Activated T-helper 1 cell treated with anti-CD3 and anti-CD28 coated beads, Interleukin-12 subunit alpha, Interleukin-12 subunit beta, Interleukin-2, Interleukin-4 antibody, amounts not matched to agents 30 ng/mL and 10 ng/mL and 1 ng/mL, durations not matched to agents 14 hours and 24 hours and 36 hours (primary cell): ENCODE measurements at regions not wholly inside any gene's neighbourhood (a gene's known extent, or its start where the extent isn't known, plus 50 kb on each side); places are given as distances from the start of the nearest gene placed in this dataset.
"Not testable (repeated sequence)": the region's sequence is repeated elsewhere in the genome, so short reads cannot be mapped to it uniquely, and the experiment has no call there.

Experiments
- DNase-seq: peaks from one replicate; pipeline ENCODE4 v3.0.0; 2021; ENCODE audit warnings: low spot score
- H3K27ac Mint-ChIP-seq: one replicate; pipeline ENCODE4 v1.8.0; 2021; ENCODE audit warnings: mild to moderate bottlenecking, mixed read lengths
- H3K27me3 Mint-ChIP-seq: one replicate; pipeline ENCODE4 v1.8.0; 2022; ENCODE audit warnings: mild to moderate bottlenecking, moderate library complexity, mixed read lengths; ENCODE audit not compliant: insufficient read depth
- H3K36me3 Mint-ChIP-seq: one replicate; pipeline ENCODE4 v1.8.0; 2021; ENCODE audit warnings: low read depth, mixed read lengths
- H3K4me1 Mint-ChIP-seq: one replicate; pipeline ENCODE4 v1.8.0; 2021; ENCODE audit warnings: low read depth, mixed read lengths
- H3K4me3 Mint-ChIP-seq: one replicate; pipeline ENCODE4 v1.8.0; 2021; ENCODE audit warnings: mild to moderate bottlenecking, moderate library complexity, mixed read lengths
- H3K9me3 Mint-ChIP-seq: one replicate; pipeline ENCODE4 v1.8.0; 2021; ENCODE audit warnings: mixed read lengths
- intact Hi-C: fragments of 100-400 bp; cut with micrococcal nuclease; formaldehyde crosslinking; loops from one replicate; pipeline ENCODE4 v1.15.1; 2024

GRCh38 chr13:48816700-48817099 is 159.0 kb upstream of the FNDC3A start:
- DNase-seq: no peak
- H3K36me3 Mint-ChIP-seq: no peaks in the 10 kb centered on the region
- peaks cover 3% of the 10 kb centered on the region for H3K9me3 Mint-ChIP-seq
- H3K4me3 Mint-ChIP-seq: no peak overlapping the region
- H3K4me1 Mint-ChIP-seq: peaks cover 13% of the 10 kb centered on the region
- intact Hi-C loops: no loop called here
- H3K27me3 Mint-ChIP-seq: peaks cover 8% of the 10 kb centered on the region
- no peak overlapping the region for H3K27ac Mint-ChIP-seq

DNA sequence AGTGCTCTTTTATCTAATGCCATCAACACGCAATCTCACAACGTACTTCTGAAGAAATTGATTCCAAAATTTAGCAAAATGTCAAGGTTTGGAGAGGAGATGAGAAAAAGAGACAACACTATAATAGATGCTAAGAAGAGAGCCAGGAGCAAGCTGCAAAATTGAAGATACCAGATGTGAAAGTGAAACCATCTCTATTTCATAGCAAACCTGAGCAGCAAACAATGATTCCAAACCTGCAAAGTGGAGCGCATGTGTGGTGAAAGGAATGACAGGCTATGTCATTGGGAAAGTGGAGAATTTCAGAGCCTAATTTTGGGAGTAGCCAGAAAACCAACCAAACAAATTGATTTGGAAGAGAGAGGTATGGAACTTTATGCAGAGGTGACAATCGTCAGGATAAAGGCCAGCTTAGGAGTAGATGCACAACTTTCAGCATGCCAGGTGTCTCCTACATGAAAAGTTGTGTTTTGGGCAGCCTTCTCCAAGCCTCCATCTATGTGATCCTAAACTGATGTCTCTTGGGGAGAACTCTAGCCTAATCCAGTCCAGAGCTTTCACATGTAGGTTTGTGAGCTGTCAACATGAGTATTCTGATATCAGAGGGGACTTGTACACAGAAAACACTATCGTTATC is 158.4 kb upstream of the FNDC3A start:
- peak overlapping the region; percentile 1 for H3K4me3 Mint-ChIP-seq
- no peaks in the 10 kb centered on the region for H3K36me3 Mint-ChIP-seq
- no peak overlapping the region for H3K27ac Mint-ChIP-seq
- H3K9me3 Mint-ChIP-seq: peaks cover 3% of the 10 kb centered on the region
- peaks cover 11% of the 10 kb centered on the region for H3K27me3 Mint-ChIP-seq
- DNase-seq: no peak
- intact Hi-C loops: no loop called here
- H3K4me1 Mint-ChIP-seq: peaks cover 13% of the 10 kb centered on the region

- intact Hi-C loops: no loop called here
- Mint-ChIP-seq H3K4me1 (peaks cover 13% of the 10 kb centered on the region), H3K36me3 (no peaks in the 10 kb centered on the region), H3K4me3 (no peak overlapping the region), H3K27me3 (peaks cover 7% of the 10 kb centered on the region), H3K27ac (no peak overlapping the region), H3K9me3 (no peaks in the 10 kb centered on the region)
- no peak for DNase-seq
These were observed 157.0 kb upstream of the FNDC3A start for GRCh38 chr13:48818495-48819356.

GRCh38 chr13:48819376-48819775 is 156.3 kb upstream of the FNDC3A start:
- Mint-ChIP-seq H3K9me3 (no peaks in the 10 kb centered on the region), H3K27ac (no peak overlapping the region)
- intact Hi-C loops: no loop called here

GRCh38 chr13:48819899-48820298 is 155.8 kb upstream of the FNDC3A start:
- peaks cover 13% of the 10 kb centered on the region for H3K4me1 Mint-ChIP-seq
- intact Hi-C loops: no loop called here
- DNase-seq: no peak
- no peaks in the 10 kb centered on the region for H3K9me3 Mint-ChIP-seq
- peaks cover 7% of the 10 kb centered on the region for H3K27me3 Mint-ChIP-seq
- no peaks in the 10 kb centered on the region for H3K36me3 Mint-ChIP-seq
- H3K4me3 Mint-ChIP-seq: no peak overlapping the region
- no peak overlapping the region for H3K27ac Mint-ChIP-seq

More at GRCh38 chr13:48819376-48819775, 156.3 kb upstream of the FNDC3A start:
- peaks cover 13% of the 10 kb centered on the region for H3K4me1 Mint-ChIP-seq
- no peak for DNase-seq
- H3K36me3 Mint-ChIP-seq: no peaks in the 10 kb centered on the region
- H3K27me3 Mint-ChIP-seq: peaks cover 7% of the 10 kb centered on the region
- no peak overlapping the region for H3K4me3 Mint-ChIP-seq

DNA sequence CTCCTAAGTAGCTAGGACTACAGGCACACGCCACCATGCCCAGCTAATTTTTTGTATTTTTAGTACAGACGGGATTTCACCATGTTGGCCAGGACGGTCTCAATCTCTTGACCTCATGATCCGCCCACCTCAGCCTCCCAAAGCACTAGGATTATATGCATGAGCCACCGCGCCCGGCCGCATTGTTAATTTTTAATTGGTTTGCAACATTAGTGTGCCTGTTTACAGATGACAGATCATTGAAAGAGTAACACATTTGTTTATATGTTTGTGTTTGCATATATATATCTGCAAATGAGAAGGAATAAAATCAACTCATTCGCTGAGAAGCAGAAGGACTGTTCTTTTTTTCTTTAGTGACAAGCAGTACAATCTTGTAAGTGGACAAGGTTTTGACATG is 152.2 kb upstream of the FNDC3A start:
- peaks cover 18% of the 10 kb centered on the region for H3K4me1 Mint-ChIP-seq
- H3K4me3 Mint-ChIP-seq, H3K36me3 Mint-ChIP-seq, H3K27me3 Mint-ChIP-seq, H3K27ac Mint-ChIP-seq, intact Hi-C loops, DNase-seq: not testable (repeated sequence)
- peaks cover 21% of the 10 kb centered on the region for H3K9me3 Mint-ChIP-seq

DNA sequence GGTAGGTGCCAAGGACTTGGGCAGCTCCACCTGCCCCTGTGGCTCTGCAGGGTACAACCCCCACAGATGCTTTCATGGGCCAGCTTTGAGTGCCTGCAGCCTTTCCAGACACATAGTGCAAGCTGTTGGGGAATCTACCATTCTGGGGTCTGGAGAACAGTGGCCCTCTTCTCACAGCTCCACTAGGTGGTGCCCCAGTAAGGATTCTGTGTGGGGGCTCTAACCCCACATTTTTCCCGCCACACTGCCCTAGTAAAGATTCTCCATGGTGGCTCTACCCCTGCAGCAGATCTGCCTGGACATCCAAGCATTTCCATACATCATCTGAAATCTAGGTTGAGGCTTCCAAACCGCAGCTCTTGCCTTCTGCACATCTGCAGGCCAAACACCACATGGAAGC is 149.7 kb upstream of the FNDC3A start:
- Mint-ChIP-seq H3K36me3 (peaks cover 5% of the 10 kb centered on the region), H3K4me1 (peaks cover 39% of the 10 kb centered on the region), H3K27ac (no peak overlapping the region), H3K4me3 (no peak overlapping the region), H3K9me3 (peaks cover 21% of the 10 kb centered on the region), H3K27me3 (peaks cover 6% of the 10 kb centered on the region)
- DNase-seq: no peak
- intact Hi-C loops: loop anchor here (2.0 kb wide), 1 partner anchor 151 kb away; no protein-coding TSS in a partner anchor

GRCh38 chr13:48826922-48827454 is 148.7 kb upstream of the FNDC3A start:
- not testable (repeated sequence) for H3K4me3 Mint-ChIP-seq, H3K27me3 Mint-ChIP-seq, DNase-seq, H3K36me3 Mint-ChIP-seq, H3K27ac Mint-ChIP-seq
- Mint-ChIP-seq H3K4me1 (peaks cover 46% of the 10 kb centered on the region), H3K9me3 (peaks cover 30% of the 10 kb centered on the region)
- intact Hi-C loops: loop anchor here (2.0 kb wide), 1 partner anchor 150 kb away; no protein-coding TSS in a partner anchor

- H3K4me3 Mint-ChIP-seq: no peak overlapping the region
- intact Hi-C loops: loop anchor here (2.0 kb wide), 1 partner anchor 149 kb away; no protein-coding TSS in a partner anchor
- DNase-seq: no peak
These were observed 148.0 kb upstream of the FNDC3A start for GRCh38 chr13:48827709-48828108.

DNA sequence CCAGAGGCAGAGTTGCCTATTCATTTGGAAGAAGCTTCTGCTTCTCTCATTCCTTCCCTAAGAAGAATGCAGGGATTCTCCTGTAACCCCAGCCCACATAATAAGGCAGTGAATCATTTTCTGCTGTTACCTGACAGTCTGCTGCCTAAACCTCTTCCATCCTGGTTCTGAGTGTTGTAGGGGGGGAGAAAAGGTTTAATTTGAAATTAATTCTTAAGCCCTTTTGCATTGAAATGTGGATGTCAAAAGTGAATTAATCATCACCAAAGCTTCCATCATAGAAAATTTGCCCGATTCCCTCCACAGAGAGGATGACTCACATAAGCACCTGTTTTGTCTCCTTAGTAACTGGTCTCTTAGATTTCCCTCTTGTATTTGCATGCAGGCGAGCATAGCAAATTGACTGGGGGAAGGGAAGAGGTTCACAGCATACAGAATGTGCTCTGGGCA is 146.7 kb upstream of the FNDC3A start:
- no peak for DNase-seq
- peak overlapping the region; percentile 42 for H3K27ac Mint-ChIP-seq
- H3K4me3 Mint-ChIP-seq: no peak overlapping the region
- H3K9me3 Mint-ChIP-seq: peaks cover 39% of the 10 kb centered on the region
- H3K27me3 Mint-ChIP-seq: peaks cover 3% of the 10 kb centered on the region
- H3K36me3 Mint-ChIP-seq: peaks cover 7% of the 10 kb centered on the region
- intact Hi-C loops: loop anchor here (1.0 kb wide), 2 partner anchors 24 to 55 kb away; no protein-coding TSS in a partner anchor
- peaks cover 46% of the 10 kb centered on the region for H3K4me1 Mint-ChIP-seq

More at GRCh38 chr13:48827709-48828108, 148.0 kb upstream of the FNDC3A start:
- H3K9me3 Mint-ChIP-seq: peaks cover 35% of the 10 kb centered on the region
- peaks cover 3% of the 10 kb centered on the region for H3K27me3 Mint-ChIP-seq
- H3K36me3 Mint-ChIP-seq: peaks cover 7% of the 10 kb centered on the region
- H3K27ac Mint-ChIP-seq: no peak overlapping the region
- peaks cover 46% of the 10 kb centered on the region for H3K4me1 Mint-ChIP-seq

GRCh38 chr13:48829536-48829935 is 146.2 kb upstream of the FNDC3A start:
- peaks cover 6% of the 10 kb centered on the region for H3K27me3 Mint-ChIP-seq
- peaks cover 7% of the 10 kb centered on the region for H3K36me3 Mint-ChIP-seq
- peaks cover 45% of the 10 kb centered on the region for H3K9me3 Mint-ChIP-seq
- no peak for DNase-seq
- intact Hi-C loops: loop anchor here (1.0 kb wide), 2 partner anchors 24 to 55 kb away; no protein-coding TSS in a partner anchor
- no peak overlapping the region for H3K4me3 Mint-ChIP-seq
- peaks cover 46% of the 10 kb centered on the region for H3K4me1 Mint-ChIP-seq
- H3K27ac Mint-ChIP-seq: no peak overlapping the region

DNA sequence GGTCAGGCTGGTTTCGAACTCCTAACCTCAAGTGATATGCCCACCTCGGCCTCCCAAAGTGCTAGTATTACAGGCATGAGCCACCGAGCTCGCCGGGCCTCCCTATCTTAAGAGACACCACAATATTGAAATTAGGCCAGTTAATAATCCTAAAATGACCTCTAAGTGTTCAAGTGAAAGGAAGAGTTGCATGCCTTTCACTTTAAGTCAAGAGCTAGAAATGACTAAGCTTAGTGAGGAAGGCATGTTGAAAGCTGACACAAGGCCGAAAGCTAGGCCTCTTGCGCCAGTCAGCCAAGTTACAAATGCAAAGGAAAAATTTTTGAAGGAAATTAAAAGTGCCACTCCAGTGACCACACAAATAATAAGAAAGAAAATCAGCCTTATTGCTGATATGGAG is 144.5 kb upstream of the FNDC3A start:
- H3K27me3 Mint-ChIP-seq: peaks cover 6% of the 10 kb centered on the region
- H3K36me3 Mint-ChIP-seq: peaks cover 7% of the 10 kb centered on the region
- H3K27ac Mint-ChIP-seq: no peak overlapping the region
- intact Hi-C loops: no loop called here
- peaks cover 45% of the 10 kb centered on the region for H3K9me3 Mint-ChIP-seq
- no peak for DNase-seq
- H3K4me3 Mint-ChIP-seq: no peak overlapping the region
- H3K4me1 Mint-ChIP-seq: peaks cover 46% of the 10 kb centered on the region

GRCh38 chr13:48833412-48833811 is 142.3 kb upstream of the FNDC3A start:
- Mint-ChIP-seq H3K4me3 (no peak overlapping the region), H3K36me3 (peaks cover 2% of the 10 kb centered on the region), H3K27me3 (peaks cover 4% of the 10 kb centered on the region), H3K27ac (no peak overlapping the region), H3K9me3 (peaks cover 27% of the 10 kb centered on the region), H3K4me1 (peaks cover 30% of the 10 kb centered on the region)
- intact Hi-C loops: no loop called here
- no peak for DNase-seq
